Colonic mucosa (tissue), 4 donors: ENCODE measurements at regions not wholly inside any gene's neighbourhood (a gene's known extent, or its start where the extent isn't known, plus 50 kb on each side); places are given as distances from the start of the nearest gene placed in this dataset.

Experiments
- DNase-seq: peaks from one replicate; pipeline ENCODE4 v3.0.0-alpha.2; 2020
- H3K27ac ChIP-seq: fragments of 200-600 bp; one replicate; pipeline ENCODE4 v1.8.0; 2021
- H3K27me3 ChIP-seq: fragments of 200-600 bp; one replicate; pipeline ENCODE4 v1.8.0; 2021
- H3K36me3 ChIP-seq: fragments of 200-600 bp; one replicate; pipeline ENCODE4 v1.8.0; 2021
- H3K4me1 ChIP-seq: fragments of 200-600 bp; one replicate; pipeline ENCODE4 v1.8.0; 2021; ENCODE audit warnings: mild to moderate bottlenecking
- H3K4me3 ChIP-seq: fragments of 200-600 bp; one replicate; pipeline ENCODE4 v1.8.0; 2021
- H3K9ac ChIP-seq, 2 donors: one replicate each; pipeline ENCODE4 v1.7.0; 2013; ENCODE audit warnings: control low read depth in 2 of 2, low read depth in 2 of 2, low read length in 2 of 2
- H3K9me3 ChIP-seq: fragments of 200-600 bp; one replicate; pipeline ENCODE4 v1.8.0; 2021
- CTCF ChIP-seq: fragments of 200-600 bp; IDR thresholded peaks from one replicate; pipeline ENCODE4 v1.8.0; 2022; ENCODE audit warnings: antibody characterized with exemption, mild to moderate bottlenecking
- intact Hi-C: fragments of 100-400 bp; cut with DNase I; formaldehyde crosslinking; loops from one replicate; pipeline ENCODE4 v1.14.1; 2022
- donor health status: healthy.
- donor health status: DM: no; HTN: no; CAD: no.
- donor health status: DM: no; HTN: no; CAD: no.

DNA sequence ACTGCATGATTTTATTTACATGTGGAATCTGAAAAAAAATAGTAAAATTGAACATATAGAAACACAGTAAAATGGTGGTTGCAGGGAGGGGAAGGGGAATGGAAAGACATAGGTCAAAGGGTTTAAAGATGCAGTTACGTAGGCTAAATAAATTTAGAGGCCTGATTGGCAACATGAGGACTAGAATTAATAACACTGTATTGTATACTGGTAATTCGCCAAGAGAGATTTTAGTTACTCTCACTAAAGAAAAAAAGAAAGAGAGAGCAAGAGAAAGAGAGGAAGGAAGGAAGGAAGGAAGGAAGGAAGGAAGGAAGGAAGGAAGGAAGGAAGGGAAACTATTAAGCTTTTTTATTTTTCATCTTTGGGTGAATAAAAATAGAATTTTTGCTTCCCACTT lies 488.1 kb downstream of the PCDH10 start:
- Histone ChIP-seq H3K27me3 (no peaks in the 10 kb centered on the region), H3K4me1 (no peaks in the 10 kb centered on the region), H3K9me3 (no peaks in the 10 kb centered on the region), H3K27ac (no peak overlapping the region), H3K4me3 (no peak overlapping the region), H3K9ac (no peak overlapping the region), H3K36me3 (no peaks in the 10 kb centered on the region)
- DNase-seq, result no peak
- TF ChIP-seq CTCF, result no peak
- intact Hi-C loops, result no loop called here

DNA sequence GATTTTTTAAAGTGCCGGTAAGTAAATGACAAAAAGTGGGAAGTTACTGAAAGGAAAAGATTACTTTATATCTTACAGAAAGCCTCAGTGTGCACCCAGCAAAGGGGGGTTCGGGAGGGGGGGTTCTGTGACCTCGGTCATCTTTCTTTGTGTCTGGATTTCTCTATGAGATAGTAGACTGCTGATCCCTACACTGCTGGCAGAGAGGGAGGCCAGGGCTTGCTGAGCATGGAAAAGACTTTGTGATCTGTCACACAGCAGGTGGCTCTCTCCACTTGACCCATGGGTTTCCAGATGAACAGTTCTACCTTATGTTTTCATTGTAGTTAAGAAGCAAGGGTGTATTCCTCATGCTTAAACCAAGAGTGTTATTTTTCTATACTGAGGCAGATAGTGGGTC lies 475.6 kb downstream of the PCDH10 start:
- TF ChIP-seq CTCF, result no peak
- Histone ChIP-seq H3K27ac (no peak overlapping the region), H3K36me3 (no peaks in the 10 kb centered on the region), H3K27me3 (no peaks in the 10 kb centered on the region), H3K9me3 (no peaks in the 10 kb centered on the region), H3K4me1 (no peaks in the 10 kb centered on the region), H3K9ac (no peak overlapping the region), H3K4me3 (no peak overlapping the region)
- DNase-seq, result no peak
- intact Hi-C loops, result no loop called here

DNA sequence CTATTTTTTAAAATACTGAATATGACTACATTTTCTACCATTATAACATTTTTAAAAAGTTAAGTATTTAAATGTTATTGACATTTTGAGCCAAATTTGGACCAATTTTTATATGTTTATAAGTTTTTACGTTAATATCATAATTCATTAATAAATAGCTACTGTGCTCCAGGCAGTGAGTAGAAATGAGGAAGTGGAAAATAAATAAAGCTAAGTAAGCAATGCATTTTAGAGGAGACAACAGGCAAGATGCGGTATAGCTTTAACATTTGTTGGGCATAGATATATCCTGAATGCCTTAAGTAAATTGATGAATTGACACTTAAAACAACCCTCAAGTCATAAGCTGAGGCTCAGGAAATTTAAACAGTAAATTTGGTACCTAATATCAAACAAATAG lies 474.8 kb downstream of the PCDH10 start:
- Histone ChIP-seq H3K4me1 (no peaks in the 10 kb centered on the region), H3K36me3 (no peaks in the 10 kb centered on the region), H3K27ac (no peak overlapping the region), H3K9ac (no peak overlapping the region), H3K9me3 (no peaks in the 10 kb centered on the region), H3K27me3 (no peaks in the 10 kb centered on the region), H3K4me3 (no peak overlapping the region)
- TF ChIP-seq CTCF, result no peak
- no peak for DNase-seq
- intact Hi-C loops, result no loop called here

DNA sequence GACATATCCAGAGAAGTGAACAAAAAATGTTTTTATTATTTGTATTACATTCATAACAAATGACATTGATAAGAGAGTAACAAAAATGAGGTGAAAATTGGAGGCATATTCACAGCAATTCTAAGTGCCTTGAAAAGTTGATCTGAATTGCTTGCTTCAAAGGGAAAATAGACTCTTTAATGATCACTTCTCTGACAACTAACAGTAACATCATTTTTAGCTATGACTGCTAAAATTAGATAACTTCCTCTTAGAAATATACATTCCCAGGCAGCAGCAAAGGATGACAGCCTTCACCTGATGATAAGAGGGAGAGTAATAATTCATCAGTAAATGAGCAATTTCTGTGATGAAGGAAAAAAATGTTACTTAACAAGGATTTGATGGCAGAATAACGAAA lies 472.5 kb downstream of the PCDH10 start:
- intact Hi-C loops, result no loop called here

DNA sequence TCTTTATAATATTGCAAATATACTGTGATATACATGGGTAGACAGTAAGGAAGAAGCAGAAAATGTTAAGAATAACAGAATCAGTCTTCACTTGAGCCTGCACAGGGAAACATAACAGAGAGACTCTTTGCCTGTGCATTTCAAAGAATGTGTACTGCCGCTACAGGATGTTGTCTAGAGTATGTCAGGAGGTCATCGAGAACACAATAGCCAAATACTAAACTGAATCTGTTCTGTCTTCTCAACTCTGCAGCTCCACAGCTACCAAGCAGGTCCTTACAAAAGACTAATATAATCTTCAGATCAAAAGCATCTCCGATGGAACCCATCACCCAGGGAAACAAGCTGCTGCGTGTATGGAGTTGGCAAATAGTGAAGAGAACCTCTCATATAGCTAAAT lies 471.5 kb downstream of the PCDH10 start:
- H3K27ac ChIP-seq, result no peak overlapping the region
- intact Hi-C loops, result no loop called here
- no peak for TF ChIP-seq CTCF

More for the DNA sequence above, 472.5 kb downstream of the PCDH10 start:
- Histone ChIP-seq H3K27ac (no peak overlapping the region), H3K4me3 (no peak overlapping the region), H3K9ac (no peak overlapping the region), H3K9me3 (no peaks in the 10 kb centered on the region), H3K4me1 (no peaks in the 10 kb centered on the region), H3K27me3 (no peaks in the 10 kb centered on the region), H3K36me3 (no peaks in the 10 kb centered on the region)
- no peak for DNase-seq
- no peak for TF ChIP-seq CTCF

DNA sequence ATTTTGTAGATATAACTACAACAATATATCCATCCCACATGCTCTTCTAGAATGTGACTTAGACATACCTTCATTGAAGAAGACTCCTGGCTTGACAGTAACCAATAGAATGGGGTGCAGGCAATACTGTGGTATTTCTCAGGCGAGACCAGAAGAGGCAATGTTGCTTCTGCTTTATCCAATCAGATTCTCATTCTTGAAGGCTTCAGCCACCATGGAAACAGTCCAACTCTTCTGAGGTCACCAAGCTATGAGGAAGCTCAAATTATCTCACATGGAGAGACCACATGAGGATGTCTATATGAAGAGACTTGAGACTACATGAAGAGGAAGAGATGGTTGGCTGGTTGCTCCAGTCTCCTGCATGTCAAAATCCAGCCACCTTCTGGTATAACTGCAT lies 469.9 kb downstream of the PCDH10 start:
- Histone ChIP-seq H3K27ac (no peak overlapping the region), H3K36me3 (no peaks in the 10 kb centered on the region), H3K9ac (no peak overlapping the region), H3K4me1 (no peaks in the 10 kb centered on the region), H3K4me3 (no peak overlapping the region), H3K9me3 (no peaks in the 10 kb centered on the region), H3K27me3 (no peaks in the 10 kb centered on the region)
- intact Hi-C loops, result no loop called here
- no peak for TF ChIP-seq CTCF
- DNase-seq, result no peak

More for the DNA sequence above, 471.5 kb downstream of the PCDH10 start:
- Histone ChIP-seq H3K9me3 (no peaks in the 10 kb centered on the region), H3K36me3 (no peaks in the 10 kb centered on the region), H3K4me3 (no peak overlapping the region), H3K9ac (no peak overlapping the region), H3K27me3 (no peaks in the 10 kb centered on the region), H3K4me1 (no peaks in the 10 kb centered on the region)
- no peak for DNase-seq
